Neural crest cell (in vitro differentiated cells): ENCODE measurements at regions not wholly inside any gene's neighbourhood (a gene's known extent, or its start where the extent isn't known, plus 50 kb on each side); places are given as distances from the start of the nearest gene placed in this dataset.

Experiments used
- DNase-seq: peaks from one replicate; pipeline ENCODE4 v3.0.0; 2021; ENCODE audit warnings: low read depth, mixed read lengths, low spot score
- H3K27ac Mint-ChIP-seq: one replicate; pipeline ENCODE4 v1.8.0; 2021; ENCODE audit warnings: mild to moderate bottlenecking, mixed read lengths; ENCODE audit not compliant: unreplicated experiment
- H3K27me3 Mint-ChIP-seq: 2 replicates; pipeline ENCODE4 v1.8.0; 2021; ENCODE audit warnings: low read depth, mild to moderate bottlenecking, mixed read lengths
- H3K36me3 Mint-ChIP-seq: 2 replicates; pipeline ENCODE4 v1.8.0; 2021; ENCODE audit warnings: low read depth, mild to moderate bottlenecking, mixed read lengths
- H3K4me1 Mint-ChIP-seq: 2 replicates; pipeline ENCODE4 v1.8.0; 2021; ENCODE audit warnings: mixed read lengths
- H3K4me3 Mint-ChIP-seq: one replicate; pipeline ENCODE4 v1.8.0; 2021; ENCODE audit warnings: mild to moderate bottlenecking, mixed read lengths
- H3K9me3 Mint-ChIP-seq: 2 replicates; pipeline ENCODE4 v1.8.0; 2021; ENCODE audit warnings: mixed read lengths
- TF ChIP-seq, protein P1 (sequence below): fragments of 200-600 bp; sonication (generic); conservative IDR thresholded peaks from 2 replicates; pipeline ENCODE4 v1.5.0; 2021; ENCODE audit warnings: antibody characterized with exemption, mild to moderate bottlenecking

DNA sequence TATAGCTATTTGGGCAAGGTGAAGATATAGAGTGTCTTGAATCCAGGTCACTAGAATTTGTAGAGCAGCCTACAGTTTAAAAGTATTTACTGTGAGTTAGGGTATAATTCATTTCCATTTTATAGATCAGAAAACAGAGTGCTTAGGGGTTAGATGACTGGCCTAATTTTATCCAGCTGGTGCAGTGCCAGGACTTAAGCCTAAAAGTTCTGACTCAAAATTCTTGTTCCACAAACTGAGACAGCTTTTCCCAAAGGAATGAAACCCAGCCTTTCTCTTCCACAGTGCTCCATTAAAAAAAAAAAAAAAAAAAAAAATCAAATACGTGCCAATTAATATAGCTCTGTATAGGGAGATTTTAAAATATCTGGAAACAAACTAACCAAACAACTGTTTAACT, 441.0 kb upstream of the MARCKS start:
- no peaks in the 10 kb centered on the region for H3K27me3 Mint-ChIP-seq
- TF ChIP-seq, protein P1, sequence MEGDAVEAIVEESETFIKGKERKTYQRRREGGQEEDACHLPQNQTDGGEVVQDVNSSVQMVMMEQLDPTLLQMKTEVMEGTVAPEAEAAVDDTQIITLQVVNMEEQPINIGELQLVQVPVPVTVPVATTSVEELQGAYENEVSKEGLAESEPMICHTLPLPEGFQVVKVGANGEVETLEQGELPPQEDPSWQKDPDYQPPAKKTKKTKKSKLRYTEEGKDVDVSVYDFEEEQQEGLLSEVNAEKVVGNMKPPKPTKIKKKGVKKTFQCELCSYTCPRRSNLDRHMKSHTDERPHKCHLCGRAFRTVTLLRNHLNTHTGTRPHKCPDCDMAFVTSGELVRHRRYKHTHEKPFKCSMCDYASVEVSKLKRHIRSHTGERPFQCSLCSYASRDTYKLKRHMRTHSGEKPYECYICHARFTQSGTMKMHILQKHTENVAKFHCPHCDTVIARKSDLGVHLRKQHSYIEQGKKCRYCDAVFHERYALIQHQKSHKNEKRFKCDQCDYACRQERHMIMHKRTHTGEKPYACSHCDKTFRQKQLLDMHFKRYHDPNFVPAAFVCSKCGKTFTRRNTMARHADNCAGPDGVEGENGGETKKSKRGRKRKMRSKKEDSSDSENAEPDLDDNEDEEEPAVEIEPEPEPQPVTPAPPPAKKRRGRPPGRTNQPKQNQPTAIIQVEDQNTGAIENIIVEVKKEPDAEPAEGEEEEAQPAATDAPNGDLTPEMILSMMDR: no peak
- no peaks in the 10 kb centered on the region for H3K36me3 Mint-ChIP-seq
- DNase-seq: no peak
- H3K4me3 Mint-ChIP-seq: no peak overlapping the region
- H3K27ac Mint-ChIP-seq: no peak overlapping the region
- peaks cover 11% of the 10 kb centered on the region for H3K4me1 Mint-ChIP-seq
- no peaks in the 10 kb centered on the region for H3K9me3 Mint-ChIP-seq

- H3K4me1 Mint-ChIP-seq: no peaks in the 10 kb centered on the region
- DNase-seq: no peak
- no peak overlapping the region for H3K4me3 Mint-ChIP-seq
- H3K27me3 Mint-ChIP-seq: no peaks in the 10 kb centered on the region
- H3K27ac Mint-ChIP-seq: no peak overlapping the region
- TF ChIP-seq, protein P1: no peak
- no peaks in the 10 kb centered on the region for H3K36me3 Mint-ChIP-seq
- no peaks in the 10 kb centered on the region for H3K9me3 Mint-ChIP-seq
Observed at GRCh38 chr6:113420290-113420689, 436.9 kb upstream of the MARCKS start.

- H3K36me3 Mint-ChIP-seq: no peaks in the 10 kb centered on the region
- H3K4me1 Mint-ChIP-seq: peaks cover 5% of the 10 kb centered on the region
- H3K4me3 Mint-ChIP-seq: no peak overlapping the region
- no peak overlapping the region for H3K27ac Mint-ChIP-seq
- TF ChIP-seq, protein P1: no peak
- H3K9me3 Mint-ChIP-seq: no peaks in the 10 kb centered on the region
- no peak for DNase-seq
- no peaks in the 10 kb centered on the region for H3K27me3 Mint-ChIP-seq
Observed at GRCh38 chr6:113421997-113422396, 435.1 kb upstream of the MARCKS start.

DNA sequence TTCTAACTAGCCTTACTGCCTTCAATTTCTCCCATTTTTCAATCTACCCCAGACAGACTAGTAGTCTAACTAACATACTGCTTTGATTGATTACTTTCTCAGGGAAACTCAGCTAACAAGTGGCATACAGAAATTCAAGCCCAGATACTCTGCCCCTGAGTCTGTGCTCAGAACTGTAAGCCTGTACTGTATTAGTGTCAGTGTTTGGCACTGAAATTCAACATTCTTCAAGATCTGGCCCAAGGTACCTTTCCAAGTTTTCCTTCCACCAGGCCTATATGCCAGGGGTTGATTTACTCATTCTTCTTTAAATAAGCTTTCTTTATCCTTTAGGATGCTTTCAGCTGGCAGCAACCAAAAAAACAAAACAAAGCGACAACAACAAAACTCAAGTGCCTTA, 433.2 kb upstream of the MARCKS start:
- Mint-ChIP-seq H3K27ac (no peak overlapping the region), H3K4me1 (peaks cover 5% of the 10 kb centered on the region), H3K36me3 (no peaks in the 10 kb centered on the region), H3K27me3 (no peaks in the 10 kb centered on the region), H3K4me3 (no peak overlapping the region), H3K9me3 (no peaks in the 10 kb centered on the region)
- TF ChIP-seq, protein P1: no peak
- DNase-seq: no peak

GRCh38 chr6:113425977-113426660, 431.0 kb upstream of the MARCKS start:
- Mint-ChIP-seq H3K27ac (no peak overlapping the region), H3K4me3 (no peak overlapping the region), H3K4me1 (peaks cover 5% of the 10 kb centered on the region), H3K36me3 (no peaks in the 10 kb centered on the region), H3K27me3 (no peaks in the 10 kb centered on the region), H3K9me3 (no peaks in the 10 kb centered on the region)
- DNase-seq: no peak
- TF ChIP-seq, protein P1: no peak
